Psoas muscle (tissue), 7 donors: ENCODE measurements at regions not wholly inside any gene's neighbourhood (a gene's known extent, or its start where the extent isn't known, plus 50 kb on each side); places are given as distances from the start of the nearest gene placed in this dataset.
"Not testable (repeated sequence)": the region's sequence is repeated elsewhere in the genome, so short reads cannot be mapped to it uniquely, and the experiment has no call there.

Experiments
- ATAC-seq, 4 donors: fragments of 200-7000 bp; cut with Tn5 transposase; one replicate each; pipeline ENCODE4 v1.9.1; 2020; ENCODE audit warnings: moderate library complexity in 3 of 4, mild to moderate bottlenecking in 2 of 4
- DNase-seq, 2 donors: peaks; one replicate each; pipeline ENCODE4 v3.0.0-alpha.2; 2020
- H3K27ac ChIP-seq: fragments of 200-600 bp; one replicate; pipeline ENCODE4 v1.8.0; 2022
- H3K27me3 ChIP-seq, 3 donors: fragments of 200-600 bp in 1 of 3; one replicate each; pipeline versions ENCODE4 v1.6.1 to v1.8.0; 2013 to 2022; ENCODE audit warnings: low read length in 2 of 3, mild to moderate bottlenecking in 2 of 3, moderate library complexity in 1 of 3; ENCODE audit not compliant: insufficient read depth in 3 of 3
- H3K36me3 ChIP-seq, 2 donors: fragments of 200-600 bp in 1 of 2; one replicate each; pipeline versions ENCODE4 v1.6.1 to v1.8.0; 2013 to 2022; ENCODE audit warnings: low read depth in 1 of 2, mild to moderate bottlenecking in 1 of 2, moderate library complexity in 1 of 2; ENCODE audit not compliant: insufficient read depth in 1 of 2
- H3K4me1 ChIP-seq: fragments of 200-600 bp; one replicate; pipeline ENCODE4 v1.8.0; 2022
- H3K4me3 ChIP-seq: fragments of 200-600 bp; one replicate; pipeline ENCODE4 v1.8.0; 2022; ENCODE audit warnings: mild to moderate bottlenecking
- H3K9me3 ChIP-seq: fragments of 200-600 bp; one replicate; pipeline ENCODE4 v1.8.0; 2022
- CTCF ChIP-seq: fragments of 200-600 bp; IDR thresholded peaks from one replicate; pipeline ENCODE4 v1.8.0; 2022; ENCODE audit warnings: antibody characterized with exemption
- WGBS, 3 donors: extraction: QIAGEN DNeasy Blood & Tissue Kit; methylation state at CpG; one replicate each; pipeline versions ENCODE4 v1.1.6 to v1.1.7; 2013; 5-methylcytosine and 5-hydroxymethylcytosine counted together
- intact Hi-C, 2 donors: fragments of 100-400 bp; cut with DNase I; formaldehyde crosslinking; loops; one replicate each; pipeline versions ENCODE4 v1.11.0 to v1.14.2; 2022
- donor health status: healthy with polysubstance abuse.
- donor health status: DM: no; HTN: no; CAD: no; lungs with moderate emphysema.
- donor health status: Bipolar disorder and iron deficiency.
- donor health status: healthy.
- donor health status: DM: yes; HTN: yes; CAD: no.
- donor health status: DM: no; HTN: no; CAD: no.
- donor health status: DM: yes; HTN: yes; CAD: no.

DNA sequence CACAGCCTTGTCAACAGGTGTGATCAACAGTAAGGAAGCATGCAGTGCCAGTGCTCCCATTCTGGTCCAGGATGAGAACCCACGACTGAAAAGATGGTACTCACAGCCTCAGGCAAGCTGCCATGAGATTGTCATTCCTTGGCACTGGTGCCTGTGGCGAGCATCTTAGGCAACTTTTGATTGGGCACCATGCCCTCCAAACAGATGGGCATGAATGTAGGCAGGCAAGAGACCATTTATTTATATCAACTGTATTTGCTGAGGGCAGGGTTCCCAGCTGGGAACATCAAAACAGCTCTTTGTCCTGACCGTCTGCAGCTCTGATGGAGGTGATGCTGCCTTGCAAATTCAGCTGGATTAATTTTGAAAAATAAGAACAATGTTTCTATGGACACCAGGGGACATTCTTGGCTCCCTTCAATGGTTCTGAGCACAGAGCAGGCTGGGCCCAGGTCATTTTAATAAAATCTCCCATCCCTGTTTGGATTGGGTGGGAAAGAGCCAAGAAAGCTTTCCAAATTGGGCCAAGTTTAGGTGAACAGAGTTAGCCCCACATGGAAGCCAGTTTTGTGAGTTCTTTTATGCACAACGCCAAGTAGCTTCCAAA lies 522.5 kb downstream of the RMST start:
- TF ChIP-seq CTCF, result no peak
- Histone ChIP-seq H3K36me3 (no peaks in the 10 kb centered on the region), H3K27me3 (no peaks in the 10 kb centered on the region), H3K4me1 (no peaks in the 10 kb centered on the region), H3K27ac (no peak overlapping the region), H3K9me3 (no peaks in the 10 kb centered on the region), H3K4me3 (no peak overlapping the region)
- no peak for DNase-seq
- 33 to 51% (median 37%) methylated on average over 4 of the region's 4 CpGs for WGBS, 3 donors
- no peak for ATAC-seq
- intact Hi-C loops, result no loop called here

DNA sequence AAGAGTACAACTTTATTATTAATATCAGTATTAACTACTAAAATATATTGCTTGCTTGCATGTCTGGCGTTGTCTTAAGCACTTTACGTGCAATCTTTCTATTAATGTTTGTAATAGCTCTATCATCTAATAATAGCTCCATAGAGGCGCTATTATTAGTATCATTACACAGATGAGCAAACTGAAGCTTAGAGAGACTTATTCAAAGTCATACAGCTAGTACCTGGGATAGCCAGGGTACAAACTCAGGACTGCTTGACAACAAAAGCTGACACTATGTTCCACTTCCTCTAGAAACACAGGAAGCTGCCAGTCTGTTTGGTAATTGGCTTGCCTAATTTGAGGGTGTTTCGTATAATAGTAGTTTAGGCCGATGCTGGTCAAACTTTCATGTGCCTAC lies 523.2 kb downstream of the RMST start:
- no peak for ATAC-seq

GRCh38 chr12:97988588-97988987 lies 526.0 kb downstream of the RMST start:
- H3K27me3 ChIP-seq, H3K4me1 ChIP-seq, H3K36me3 ChIP-seq, H3K27ac ChIP-seq, ATAC-seq, intact Hi-C loops, H3K4me3 ChIP-seq, DNase-seq: not testable (repeated sequence)
- H3K9me3 ChIP-seq, result peaks cover 12% of the 10 kb centered on the region

More for the DNA sequence above, 523.2 kb downstream of the RMST start:
- no peak for TF ChIP-seq CTCF
- 86 to 88% (median 87%) methylated on average over 5 of the region's 5 CpGs for WGBS, 3 donors
- H3K27ac ChIP-seq, result no peak overlapping the region
- DNase-seq, result no peak
- peaks cover 3% of the 10 kb centered on the region for H3K9me3 ChIP-seq
- H3K4me3 ChIP-seq, result no peak overlapping the region
- H3K27me3 ChIP-seq, result no peaks in the 10 kb centered on the region
- H3K36me3 ChIP-seq, result no peaks in the 10 kb centered on the region
- no peaks in the 10 kb centered on the region for H3K4me1 ChIP-seq
- intact Hi-C loops, result no loop called here

- intact Hi-C loops, result no loop called here
- Histone ChIP-seq H3K4me3 (no peak overlapping the region), H3K9me3 (peaks cover 12% of the 10 kb centered on the region), H3K36me3 (no peaks in the 10 kb centered on the region), H3K27me3 (no peaks in the 10 kb centered on the region), H3K4me1 (no peaks in the 10 kb centered on the region), H3K27ac (no peak overlapping the region)
- no peak for DNase-seq
- no peak for TF ChIP-seq CTCF
- no peak for ATAC-seq
These were observed 525.9 kb upstream of the TMPO start for GRCh38 chr12:97989366-97989940.

- H3K27me3 ChIP-seq, result peaks cover 0 to 3% (median 0%) of the 10 kb centered on the region in 3 donors
- no peaks in the 10 kb centered on the region for H3K4me1 ChIP-seq
- no peak overlapping the region for H3K4me3 ChIP-seq
- intact Hi-C loops, result no loop called here
- no peaks in the 10 kb centered on the region for H3K36me3 ChIP-seq
- peaks cover 12% of the 10 kb centered on the region for H3K9me3 ChIP-seq
- no peak for ATAC-seq
- 82 to 89% (median 86%) methylated on average over 2 of the region's 2 CpGs for WGBS, 3 donors
- no peak for DNase-seq
- no peak overlapping the region for H3K27ac ChIP-seq
- TF ChIP-seq CTCF, result no peak
These were observed 520.5 kb upstream of the TMPO start for GRCh38 chr12:97994746-97995484.
